HEK293T (cell line): ENCODE measurements at regions not wholly inside any gene's neighbourhood (a gene's known extent, or its start where the extent isn't known, plus 50 kb on each side); places are given as distances from the start of the nearest gene placed in this dataset.

Experiments used
- BHLHE40 ChIP-seq: fragments of 450-650 bp; IDR thresholded peaks from 2 replicates; pipeline ENCODE4 v1.6.1; 2016; ENCODE audit warnings: mild to moderate bottlenecking, moderate library complexity, borderline replicate concordance
- ELF4 ChIP-seq: fragments of 450-650 bp; IDR thresholded peaks from 2 replicates; pipeline ENCODE4 v1.6.1; 2017; ENCODE audit warnings: antibody characterized with exemption
- FOXK2 ChIP-seq: fragments of 450-650 bp; IDR thresholded peaks from 2 replicates; pipeline ENCODE4 v1.6.1; 2016; ENCODE audit warnings: mild to moderate bottlenecking

DNA sequence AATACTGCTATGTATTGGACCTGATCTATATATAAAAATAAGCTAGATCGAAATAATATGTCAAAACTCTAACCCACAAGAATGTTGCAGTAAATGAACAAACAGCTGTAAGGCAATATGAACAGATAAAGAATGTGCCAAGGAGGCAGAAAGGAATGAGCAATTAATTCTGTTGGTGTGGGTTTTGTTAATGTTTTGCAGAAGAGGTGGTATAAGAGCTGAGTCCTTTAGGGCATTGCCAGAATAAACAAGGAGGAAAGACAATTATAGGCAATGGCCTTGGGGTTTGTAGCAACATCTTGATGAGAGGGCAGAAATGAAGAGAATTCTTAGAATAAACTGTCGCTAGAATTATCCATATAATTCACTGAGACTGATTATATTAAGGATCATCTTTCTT lies 240.9 kb upstream of the GULP1 start:
- no peak for TF ChIP-seq BHLHE40
- no peak for TF ChIP-seq ELF4
- TF ChIP-seq FOXK2: no peak
